Retina (tissue), 1 donor: ENCODE measurements at regions not wholly inside any gene's neighbourhood (a gene's known extent, or its start where the extent isn't known, plus 50 kb on each side); places are given as distances from the start of the nearest gene placed in this dataset.

Source experiments
- DNase-seq: peaks from one replicate; pipeline ENCODE4 v3.0.0-alpha.2; 2016

DNA sequence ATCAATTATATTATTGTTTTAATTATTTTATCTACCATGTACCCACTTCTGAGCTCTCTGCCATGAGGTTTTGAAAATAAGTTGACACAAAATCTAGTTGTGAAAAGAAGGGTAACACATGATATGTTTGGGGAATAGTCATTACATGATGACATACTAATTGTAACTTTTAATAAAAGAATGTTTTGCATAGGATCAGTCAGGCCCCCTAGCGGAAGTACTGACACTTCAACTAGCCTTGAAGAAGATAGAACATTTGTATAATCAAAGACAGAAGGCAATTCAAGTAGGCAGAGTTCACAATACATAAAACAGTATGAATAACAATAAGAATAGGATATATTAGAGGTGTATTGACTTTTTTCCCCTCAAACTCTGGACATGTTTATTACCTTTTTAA, 1191.0 kb upstream of the AGA start:
- DNase-seq, result no peak

DNA sequence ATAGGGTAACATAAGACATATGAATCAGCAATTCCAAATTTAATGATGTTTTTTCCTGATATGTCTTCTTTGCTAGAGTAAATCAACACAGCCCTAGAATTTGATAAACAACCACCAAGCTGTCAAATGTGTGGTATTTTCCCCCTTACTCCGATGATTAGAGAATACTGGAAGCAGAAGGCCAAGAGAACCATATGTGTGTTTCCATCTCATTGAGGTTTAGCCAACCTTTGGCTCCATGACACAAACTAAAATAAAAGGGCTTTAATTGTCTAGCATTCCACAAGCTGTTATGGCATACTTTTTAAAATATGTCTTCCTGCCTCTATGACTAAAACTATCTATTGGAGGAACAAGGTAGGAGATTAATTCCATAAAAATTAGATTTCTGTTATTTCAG, 1222.4 kb upstream of the AGA start:
- no peak for DNase-seq

DNA sequence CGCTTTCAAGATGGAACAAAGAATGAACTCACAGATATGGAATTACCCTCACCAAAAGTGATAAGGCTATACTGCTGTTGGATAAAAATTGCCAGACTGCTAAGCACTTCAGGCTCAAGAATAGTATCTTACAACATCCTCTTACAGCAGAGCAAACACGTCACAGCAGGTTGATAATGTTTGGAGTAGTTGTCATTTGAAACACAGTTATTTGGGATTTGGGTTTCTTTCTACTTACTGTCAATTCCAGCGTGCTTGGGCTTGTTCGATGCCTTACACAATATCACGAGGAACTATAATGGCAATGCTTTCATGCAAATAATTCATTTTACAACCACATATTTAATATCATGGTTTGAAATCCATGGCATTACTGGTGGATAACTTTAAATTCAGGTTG, 1223.7 kb upstream of the AGA start:
- DNase-seq, result no peak

DNA sequence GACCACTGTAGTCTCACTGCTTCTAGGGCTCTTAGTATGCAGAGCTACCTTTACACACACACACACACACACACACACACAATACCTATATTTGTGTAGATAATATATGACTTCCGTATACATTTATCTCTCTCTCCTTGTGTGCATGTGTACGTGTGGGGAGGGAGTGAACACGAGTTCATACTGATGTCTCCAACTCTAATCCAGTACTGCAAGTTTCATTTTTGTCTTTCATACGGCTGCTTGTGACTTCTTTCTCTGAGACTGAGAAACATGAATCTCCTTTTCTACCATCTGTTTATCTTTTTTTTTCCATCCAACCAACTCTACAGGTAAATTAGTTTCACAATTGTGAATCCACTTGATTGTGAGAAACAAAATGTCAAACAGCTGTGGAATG, 1229.5 kb upstream of the AGA start:
- no peak for DNase-seq

DNA sequence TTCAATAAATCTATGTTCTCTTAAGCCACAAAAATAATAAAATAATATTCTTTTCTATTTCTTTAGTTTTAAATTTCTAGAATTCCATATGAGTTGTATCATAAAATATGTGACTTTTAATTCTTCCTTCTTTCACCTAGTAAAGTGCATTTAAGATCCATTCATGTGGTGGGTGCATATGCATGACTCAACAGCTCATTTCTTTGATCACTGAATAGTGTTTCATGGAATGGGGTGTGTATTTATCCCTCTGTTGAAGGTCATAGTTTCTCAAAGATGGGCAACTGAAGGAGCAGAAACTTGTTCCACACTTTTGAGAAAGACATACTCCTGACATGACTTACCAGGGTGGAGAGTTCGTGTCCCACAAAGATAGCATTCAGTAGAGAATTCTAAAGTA, 1230.3 kb upstream of the AGA start:
- no peak for DNase-seq

DNA sequence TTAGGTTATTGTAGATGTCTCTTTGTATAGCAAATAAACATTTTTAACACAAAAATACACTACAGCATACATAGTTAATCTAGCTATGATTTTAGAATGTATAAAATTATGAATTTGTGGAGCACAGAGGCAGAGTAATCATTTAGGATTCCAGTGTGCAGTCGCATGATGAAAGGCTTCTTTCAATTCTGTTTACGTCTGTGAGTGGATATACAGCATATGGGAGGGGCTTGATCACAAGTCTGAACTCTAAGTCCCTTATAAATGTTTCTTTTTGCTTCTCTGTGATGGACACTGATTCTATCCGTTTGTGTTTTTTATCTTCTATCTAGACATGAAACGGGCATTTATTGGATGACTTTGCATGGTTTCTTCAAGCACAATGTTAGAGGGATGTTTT, 1239.6 kb upstream of the AGA start:
- DNase-seq, result no peak

DNA sequence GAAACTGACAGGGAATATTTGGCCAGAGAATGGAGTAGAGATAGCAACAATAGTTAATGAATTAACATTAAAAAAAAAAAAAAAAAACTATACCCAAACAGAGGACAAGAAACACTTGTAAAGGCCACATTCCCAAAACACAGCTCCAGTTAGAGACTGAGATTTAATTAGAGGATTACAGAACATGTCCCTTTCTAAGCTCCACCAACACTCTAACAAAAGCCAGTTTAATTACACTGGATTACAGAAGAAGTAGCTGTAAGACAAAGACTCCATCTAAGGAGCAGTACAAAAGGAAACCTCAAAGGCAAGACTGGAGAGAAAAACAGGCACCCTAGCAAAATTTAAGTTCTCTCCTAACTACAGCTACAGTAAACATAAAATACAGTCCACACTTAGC, 1247.7 kb upstream of the AGA start:
- no peak for DNase-seq

DNA sequence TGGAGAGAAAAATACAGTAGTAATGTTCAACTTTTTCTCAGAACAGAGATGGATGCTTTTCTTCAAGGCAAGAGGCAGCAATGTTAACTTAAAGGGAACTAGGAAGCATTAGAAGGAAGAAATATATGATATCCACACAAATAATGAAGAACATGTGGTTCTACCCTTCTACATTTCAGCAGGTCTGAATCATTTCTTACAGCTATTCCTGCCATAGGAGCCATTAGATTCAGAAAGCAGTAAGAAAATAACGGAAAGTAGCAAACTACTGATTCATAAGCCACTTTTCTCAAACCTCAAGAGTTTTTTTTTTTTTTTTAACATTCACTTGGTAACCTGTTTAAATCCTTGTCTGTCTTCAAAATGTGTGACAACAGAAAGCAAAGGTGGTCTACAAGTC, 1251.6 kb upstream of the AGA start:
- DNase-seq, result no peak

DNA sequence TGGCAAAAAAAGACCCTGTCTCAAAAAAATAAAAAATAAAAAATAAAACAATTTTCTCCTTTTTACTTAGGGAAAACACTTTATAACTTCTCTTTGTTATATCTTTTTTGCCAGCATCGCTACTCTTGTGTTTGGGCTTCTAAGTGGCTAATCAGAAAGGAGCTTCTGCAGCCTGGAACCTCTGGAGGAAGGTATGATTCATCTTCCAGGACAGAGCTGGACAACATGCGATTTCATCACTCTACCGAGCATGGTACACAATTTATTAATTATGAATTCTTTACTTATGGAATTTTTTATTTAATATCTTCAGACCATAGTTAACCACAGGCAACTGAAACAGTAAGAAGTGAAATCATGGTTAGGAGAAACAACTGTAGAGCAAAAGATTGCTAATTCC, 1254.3 kb upstream of the AGA start:
- no peak for DNase-seq

DNA sequence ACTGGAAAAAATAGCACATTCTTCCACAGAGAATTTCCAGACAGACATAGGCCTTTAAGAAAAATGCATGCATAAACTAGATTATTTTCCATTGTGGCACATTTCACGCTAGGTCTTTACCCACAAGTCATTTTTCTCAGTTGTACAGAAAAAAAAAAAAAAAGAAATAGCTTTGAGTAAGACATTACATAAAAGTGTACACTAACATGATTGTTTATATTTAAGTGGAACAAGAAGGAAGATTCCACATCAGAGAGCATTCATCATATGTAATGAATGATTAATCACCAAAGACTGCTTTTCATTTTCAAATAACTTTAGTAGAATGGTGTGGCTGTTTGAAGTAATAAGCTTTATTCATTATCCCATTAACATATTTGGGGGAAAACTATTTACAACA, 1270.2 kb upstream of the AGA start:
- DNase-seq, result no peak

DNA sequence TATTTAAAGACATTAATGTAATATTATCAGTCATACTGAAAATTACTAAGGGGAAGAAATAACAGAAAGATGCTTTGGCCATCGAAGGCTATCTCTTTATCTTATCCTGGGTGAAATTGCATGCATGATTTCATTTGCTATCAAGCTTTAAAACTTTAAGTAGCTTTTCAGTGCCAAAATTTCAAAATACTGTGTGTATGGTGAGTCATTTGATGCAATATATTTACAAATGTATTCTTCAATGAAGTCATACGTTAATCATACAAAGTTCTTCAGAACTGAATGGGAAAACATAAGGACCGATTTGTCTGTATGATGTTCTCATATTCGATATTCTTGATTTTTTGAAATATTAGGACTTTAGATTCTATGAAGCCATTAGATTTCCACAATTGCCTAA, 1295.8 kb upstream of the AGA start:
- DNase-seq, result no peak

DNA sequence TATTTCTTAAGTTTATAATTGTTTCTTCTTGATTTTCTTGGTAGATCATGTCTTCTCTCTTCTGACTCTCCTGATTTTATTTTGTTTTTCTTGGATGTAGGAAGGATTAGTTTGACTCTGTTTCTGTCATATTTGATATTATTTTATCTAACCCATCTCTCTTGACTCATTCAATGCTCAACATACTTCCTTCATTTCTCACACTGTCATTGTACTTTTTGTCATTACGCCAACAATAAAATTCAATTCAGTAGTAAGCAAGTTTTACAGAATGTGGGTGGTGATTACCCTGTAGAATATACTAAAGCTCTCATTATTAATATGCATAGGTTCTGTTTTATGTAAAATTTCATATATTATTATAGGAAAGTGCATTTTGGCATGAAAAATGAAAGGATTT, 1303.0 kb upstream of the AGA start:
- no peak for DNase-seq

DNA sequence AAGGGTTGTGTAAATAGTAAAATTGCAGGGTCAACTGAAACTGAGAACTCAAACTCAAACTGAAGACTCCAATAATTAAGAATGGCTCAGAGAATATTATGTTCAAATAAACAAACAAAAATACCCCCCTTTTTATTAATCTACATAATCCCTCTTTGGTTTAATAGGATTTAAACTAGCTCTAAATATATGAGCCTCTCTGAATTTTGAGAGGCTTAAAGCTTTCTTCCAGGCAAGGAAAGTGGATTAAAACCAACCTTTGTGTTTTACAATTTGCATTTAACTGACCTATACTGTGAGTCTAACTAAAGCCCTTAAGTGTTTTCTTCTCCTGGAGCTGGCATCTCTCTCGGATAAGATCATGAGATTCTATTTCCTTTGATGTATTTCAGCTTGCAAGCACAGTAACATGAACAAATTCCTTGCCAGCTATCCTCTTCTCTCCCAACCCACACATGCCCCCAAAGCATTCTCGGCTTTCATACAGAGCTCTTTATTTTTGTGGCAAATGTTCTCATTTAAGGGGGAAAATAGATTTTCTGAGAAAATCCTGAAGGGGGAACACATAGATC, 1310.8 kb upstream of the AGA start:
- DNase-seq, result no peak

DNA sequence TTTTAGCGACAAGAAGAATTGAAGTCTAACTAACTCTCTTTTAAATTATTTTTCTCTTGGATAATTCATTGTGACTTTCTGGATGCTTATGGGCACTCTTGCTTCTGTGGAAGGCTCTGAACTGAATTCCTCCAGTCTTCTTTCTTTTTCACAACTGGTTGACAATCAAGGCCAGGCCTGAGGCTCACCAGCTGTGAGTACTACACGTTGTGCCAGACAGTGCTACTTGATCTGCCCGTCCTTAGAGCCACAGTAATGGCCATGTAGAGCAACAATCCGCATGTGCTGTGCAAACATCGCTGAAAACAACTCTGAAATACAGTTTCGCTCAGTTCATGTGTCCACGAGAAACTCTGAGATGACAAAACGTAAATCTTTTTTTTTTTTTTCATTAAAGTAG, 1336.3 kb upstream of the AGA start:
- DNase-seq, result no peak

DNA sequence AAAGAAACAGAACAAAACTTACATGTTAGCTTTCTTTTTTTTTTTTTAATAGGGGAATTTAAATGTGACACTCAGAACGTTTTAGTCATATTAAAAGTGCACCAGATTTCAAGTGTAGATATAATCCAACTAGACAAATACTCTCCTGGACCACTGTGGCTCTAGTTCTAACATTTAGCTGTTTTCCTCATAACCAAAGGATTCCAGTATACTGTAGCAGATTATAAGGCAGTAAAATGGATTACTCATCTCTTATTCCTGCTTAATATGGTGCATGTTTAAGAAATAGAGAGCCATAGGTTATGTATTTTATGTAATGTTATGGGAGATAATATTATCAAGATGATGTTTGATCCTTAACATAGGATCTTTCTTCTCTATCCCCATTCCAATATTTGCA, 1339.5 kb upstream of the AGA start:
- DNase-seq, result no peak

DNA sequence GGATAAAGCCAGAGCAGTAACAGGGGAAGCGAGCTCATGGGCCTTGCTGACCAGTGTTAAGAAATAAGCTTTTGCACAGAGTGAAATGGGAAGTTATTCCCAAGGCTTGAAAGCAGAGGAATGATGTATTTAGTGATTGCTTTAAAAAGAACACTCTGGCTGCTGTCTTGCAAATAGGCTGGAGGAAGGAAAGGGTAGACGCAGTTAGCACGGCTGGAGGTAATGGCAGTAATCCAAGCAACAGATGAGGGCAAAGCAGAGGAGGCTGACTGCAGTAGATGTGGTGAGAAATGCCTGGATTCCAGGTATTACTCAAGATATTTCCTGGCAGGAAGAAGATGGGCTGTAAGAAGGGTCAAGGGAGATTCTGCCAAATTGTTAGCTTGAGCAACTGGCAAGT, 1342.3 kb upstream of the AGA start:
- no peak for DNase-seq

DNA sequence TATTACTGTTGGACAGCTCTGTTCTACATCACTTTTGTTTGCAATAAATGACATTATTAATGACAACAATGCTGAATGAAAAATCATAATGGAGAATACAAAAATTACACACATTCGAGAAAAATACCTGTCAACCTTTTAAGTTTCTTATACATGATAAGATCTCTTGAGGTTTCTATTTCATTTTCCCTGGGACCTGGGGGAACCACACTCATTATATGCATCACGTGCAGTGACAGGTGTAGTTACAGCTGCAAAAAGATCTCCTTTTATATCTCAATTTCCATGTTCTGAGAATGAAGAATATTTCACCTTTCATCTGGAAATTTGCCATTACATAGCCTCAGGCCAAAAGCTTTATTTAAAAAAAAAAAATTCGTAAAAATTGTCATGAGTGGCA, 1347.0 kb upstream of the AGA start:
- no peak for DNase-seq

DNA sequence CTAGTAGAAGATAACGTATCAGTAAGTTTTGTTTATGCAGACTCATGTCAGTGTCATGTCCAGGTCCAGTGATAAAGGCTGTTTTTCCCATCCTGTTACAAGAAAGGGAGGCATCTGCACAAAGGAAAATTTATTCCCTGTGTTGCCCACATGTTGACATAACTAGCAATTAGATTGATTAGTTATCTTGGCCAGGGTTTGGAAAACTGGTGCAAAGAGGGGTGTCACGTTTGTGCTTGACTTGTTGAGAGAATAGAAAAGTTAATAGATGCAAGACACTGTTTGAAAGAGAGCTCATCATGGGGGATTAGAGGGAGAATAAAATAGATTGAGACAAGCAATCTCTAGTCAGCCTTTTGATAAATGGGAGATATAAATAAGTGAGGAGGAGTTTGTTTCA, 1357.0 kb upstream of the AGA start:
- no peak for DNase-seq

DNA sequence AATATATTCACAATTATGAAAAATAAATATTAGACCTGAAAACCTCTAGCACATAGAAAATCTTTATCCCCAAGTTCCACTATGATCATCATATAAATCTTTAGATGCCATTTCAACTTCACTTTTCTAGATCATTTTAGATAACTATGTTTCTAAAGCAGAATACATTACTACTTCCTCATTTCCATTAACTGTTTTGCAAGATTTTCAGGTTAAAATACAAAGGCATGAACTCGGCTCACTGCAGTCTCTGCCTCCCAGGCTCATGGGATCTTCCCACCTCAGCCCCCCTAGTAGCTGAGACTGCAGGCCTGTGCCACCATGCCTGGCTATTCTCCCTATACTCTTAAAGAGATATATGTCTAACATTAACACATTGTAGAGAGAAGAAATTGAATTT, 1365.9 kb upstream of the AGA start:
- no peak for DNase-seq

DNA sequence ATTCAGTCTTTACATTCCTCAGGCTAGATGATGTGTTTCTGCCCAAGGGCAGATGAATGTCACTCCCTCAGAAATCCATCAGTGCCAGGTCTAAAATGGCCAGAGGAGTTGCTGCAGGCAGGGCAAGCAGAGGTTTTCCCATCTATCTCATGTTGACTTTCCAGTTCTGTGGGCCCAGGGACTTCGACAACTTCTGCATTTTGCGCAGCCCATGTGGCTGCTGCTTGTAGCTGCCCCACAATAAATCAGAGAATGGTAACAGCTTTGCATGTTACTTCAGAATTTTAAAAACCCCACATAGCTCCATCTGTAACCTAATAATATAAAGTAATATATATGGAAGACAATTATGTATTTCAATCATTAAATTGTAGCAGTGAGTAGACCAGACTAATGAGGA, 1367.7 kb upstream of the AGA start:
- DNase-seq, result no peak

DNA sequence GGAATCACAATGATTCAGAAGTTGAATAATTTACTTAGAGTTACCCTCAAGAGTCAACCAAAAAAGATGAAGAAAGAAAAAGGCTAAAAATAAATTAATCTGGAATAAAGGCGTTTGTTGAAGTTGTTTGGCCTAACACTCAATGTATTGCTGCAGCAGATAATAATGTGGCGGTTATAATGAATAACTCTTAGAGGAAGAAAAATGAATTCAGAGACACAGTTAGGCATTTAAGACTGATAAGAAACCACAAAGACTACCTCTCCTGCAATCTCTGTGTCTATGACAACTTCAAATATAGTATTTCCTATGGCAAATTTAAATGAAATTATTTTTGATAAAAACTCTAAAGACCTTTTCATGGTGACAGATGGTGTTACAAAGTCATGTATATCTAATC, 1369.1 kb upstream of the AGA start:
- no peak for DNase-seq

DNA sequence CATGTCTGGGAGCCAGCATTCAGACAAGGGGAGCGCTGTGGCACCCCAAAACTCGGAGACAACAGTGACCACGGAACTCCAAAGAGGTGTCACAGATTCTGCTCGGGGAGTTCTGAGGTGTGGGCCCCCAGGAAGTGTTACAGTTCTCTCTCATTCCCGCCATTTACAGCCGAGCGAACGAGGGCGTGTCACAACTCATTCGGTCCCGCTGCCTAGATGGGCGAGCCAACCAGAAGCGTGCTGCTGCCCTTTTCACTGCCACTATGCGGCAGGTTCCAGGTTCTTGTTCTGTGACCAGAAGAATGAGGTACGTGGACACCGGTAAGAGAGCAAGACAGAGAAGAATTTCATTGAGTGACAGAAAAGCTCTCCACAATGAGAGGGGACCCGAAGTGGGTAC, 1370.6 kb upstream of the AGA start:
- DNase-seq, result no peak

DNA sequence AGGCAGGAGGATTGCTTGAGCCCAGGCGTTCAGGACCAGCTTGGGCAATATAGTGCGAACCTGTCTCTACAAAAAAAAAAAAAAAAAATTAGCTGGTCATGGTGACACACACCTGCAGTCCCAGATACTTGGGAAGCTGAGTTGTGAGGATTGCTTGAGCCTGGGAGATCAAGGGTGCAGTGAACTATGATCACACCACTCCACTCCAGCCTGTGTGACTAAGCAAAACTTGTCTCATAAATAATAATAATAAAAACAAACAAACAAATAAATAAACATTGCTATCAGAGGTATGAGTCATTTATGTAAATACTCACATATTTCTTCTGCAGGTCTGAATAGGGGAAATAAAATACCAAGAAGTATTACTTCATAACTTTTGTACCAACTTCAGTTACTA, 1372.7 kb upstream of the AGA start:
- DNase-seq, result no peak

DNA sequence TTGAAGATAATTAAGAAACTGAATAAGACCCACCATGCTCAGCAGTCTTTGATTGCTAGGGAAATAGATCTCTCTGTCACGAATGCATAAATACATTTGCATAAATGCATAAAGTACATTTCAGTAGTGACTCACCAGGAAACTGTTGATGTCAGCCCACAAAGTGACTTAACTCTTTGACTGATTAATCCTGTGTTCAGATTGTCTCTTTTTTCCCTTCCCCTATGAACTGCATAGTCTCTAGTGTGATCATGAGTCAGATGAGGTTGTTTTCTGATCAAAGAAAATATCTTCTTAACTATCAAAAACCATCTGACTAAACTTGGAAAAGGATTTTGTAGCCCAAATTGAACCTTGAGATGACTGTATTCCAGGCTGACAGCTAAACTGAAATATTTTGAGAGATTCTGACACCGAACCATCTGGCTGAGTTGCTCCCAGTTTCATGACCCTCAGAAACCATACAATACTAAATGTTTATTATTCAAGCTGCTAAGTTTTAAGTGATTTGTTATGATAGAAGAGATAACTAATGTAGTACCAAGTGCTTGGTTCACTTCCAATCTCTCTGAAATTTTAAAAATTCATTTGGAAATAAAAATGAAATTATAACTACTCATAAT, 1381.5 kb upstream of the AGA start:
- no peak for DNase-seq

DNA sequence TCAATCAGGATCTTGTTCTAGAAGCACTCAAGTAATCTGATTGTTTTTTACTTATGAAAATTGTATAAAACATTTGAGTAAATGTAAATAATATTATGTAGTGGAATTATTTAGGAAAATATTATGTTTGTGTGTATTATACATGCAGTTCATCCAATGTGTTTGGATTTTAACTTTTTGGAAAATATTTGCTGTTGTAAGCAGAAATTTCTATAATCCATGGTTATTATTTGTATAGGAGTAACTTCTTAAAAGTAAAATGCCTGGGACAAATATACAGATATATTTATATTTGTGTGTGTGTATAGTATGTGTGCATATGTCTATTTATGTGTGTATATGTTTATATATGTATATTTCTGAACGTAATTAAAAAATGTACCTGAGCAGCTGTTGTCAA, 1394.6 kb upstream of the AGA start:
- no peak for DNase-seq

DNA sequence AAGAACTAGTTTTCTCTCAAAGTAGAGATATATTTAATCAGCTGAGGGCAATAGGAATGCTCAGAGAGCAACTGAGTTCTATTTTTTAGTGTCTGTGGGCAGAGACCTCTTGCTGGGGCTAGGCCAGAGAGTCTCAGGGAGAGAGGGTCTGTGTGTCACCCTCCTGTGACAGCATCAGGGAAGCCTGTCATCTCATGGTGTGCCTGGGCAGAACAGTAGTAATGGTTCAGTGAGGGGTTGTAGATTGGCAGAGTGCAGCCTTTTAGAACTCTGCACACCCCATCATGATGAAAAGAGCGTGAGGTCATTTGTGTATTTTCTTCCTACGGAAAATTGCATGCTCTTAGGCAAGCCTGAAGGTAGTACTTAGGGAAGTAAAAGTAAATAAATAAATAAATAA, 1396.5 kb upstream of the AGA start:
- peak; percentile 4 for DNase-seq
